ENCODE measurements at regions not wholly inside any gene's neighbourhood (a gene's known extent, or its start where the extent isn't known, plus 50 kb on each side); places are given as distances from the start of the nearest gene placed in this dataset.
A peak's percentile ranks its signal among the peaks of the same experiment; 100 is the strongest.

- DNase-seq = no peak
Observed at GRCh38 chr6:91433660-91434534, 847.0 kb upstream of the MAP3K7 start.

GRCh38 chr6:91428953-91429560 lies 842.2 kb upstream of the MAP3K7 start:
- no peak for DNase-seq

- DNase-seq = no peak
Observed at GRCh38 chr6:91428296-91428695, 841.4 kb upstream of the MAP3K7 start.

- no peak for DNase-seq
Observed at GRCh38 chr6:91420243-91420642, 833.4 kb upstream of the MAP3K7 start.

GRCh38 chr6:91415031-91415605 lies 828.2 kb upstream of the MAP3K7 start:
- no peak for DNase-seq

- no peak for DNase-seq
Observed at GRCh38 chr6:91412532-91412931, 825.7 kb upstream of the MAP3K7 start.

- no peak for DNase-seq
Observed at GRCh38 chr6:91407706-91408105, 820.8 kb upstream of the MAP3K7 start.

- DNase-seq = no peak
Observed at GRCh38 chr6:91392951-91393350, 806.1 kb upstream of the MAP3K7 start.

GRCh38 chr6:91387290-91388059 lies 800.6 kb upstream of the MAP3K7 start:
- no peak for DNase-seq

- no peak for DNase-seq
Observed at GRCh38 chr6:91386204-91386603, 799.3 kb upstream of the MAP3K7 start.

- no peak for DNase-seq
Observed at GRCh38 chr6:91383207-91383606, 796.3 kb upstream of the MAP3K7 start.

GRCh38 chr6:91376686-91377085 lies 789.8 kb upstream of the MAP3K7 start:
- no peak for DNase-seq

GRCh38 chr6:91366781-91367180 lies 779.9 kb upstream of the MAP3K7 start:
- no peak for DNase-seq

- DNase-seq = no peak
Observed at GRCh38 chr6:91358986-91359385, 772.1 kb upstream of the MAP3K7 start.

GRCh38 chr6:91352878-91353277 lies 766.0 kb upstream of the MAP3K7 start:
- DNase-seq = no peak

- no peak for DNase-seq
Observed at GRCh38 chr6:91352321-91352720, 765.4 kb upstream of the MAP3K7 start.

GRCh38 chr6:91350146-91350908 lies 763.5 kb upstream of the MAP3K7 start:
- no peak for DNase-seq

GRCh38 chr6:91341473-91341872 lies 754.6 kb upstream of the MAP3K7 start:
- no peak for DNase-seq

GRCh38 chr6:91340896-91341395 lies 754.1 kb upstream of the MAP3K7 start:
- no peak for DNase-seq

- no peak for DNase-seq
Observed at GRCh38 chr6:91337967-91338366, 751.1 kb upstream of the MAP3K7 start.

- DNase-seq = no peak
Observed at GRCh38 chr6:91330896-91331295, 744.0 kb upstream of the MAP3K7 start.

GRCh38 chr6:91328241-91328640 lies 741.4 kb upstream of the MAP3K7 start:
- peak; percentile 23 for DNase-seq

Measured in NCI-H774 (cell line).